Liver (tissue), 3 donors: ENCODE measurements at regions not wholly inside any gene's neighbourhood (a gene's known extent, or its start where the extent isn't known, plus 50 kb on each side); places are given as distances from the start of the nearest gene placed in this dataset.

ENCODE experiments used
- HNF4A ChIP-seq, 2 donors: conservative IDR thresholded peaks; 2 replicates each; pipeline ENCODE4 v1.6.1; 2016; ENCODE audit warnings: antibody characterized with exemption in 2 of 2, mild to moderate bottlenecking in 2 of 2
- JUND ChIP-seq, 2 donors: IDR thresholded peaks; 2 replicates each; pipeline ENCODE4 v1.6.1; 2016; ENCODE audit warnings: antibody characterized with exemption in 2 of 2
- RAD21 ChIP-seq, 2 donors: IDR thresholded peaks; 2 replicates each; pipeline ENCODE4 v1.6.1; 2016; ENCODE audit warnings: antibody characterized with exemption in 2 of 2, mild to moderate bottlenecking in 2 of 2
- SP1 ChIP-seq: IDR thresholded peaks from 2 replicates; pipeline ENCODE4 v1.6.1; 2018; ENCODE audit warnings: antibody characterized with exemption, mild to moderate bottlenecking
- TF ChIP-seq, protein P1 (sequence below): IDR thresholded peaks from 2 replicates; pipeline ENCODE4 v1.6.1; 2016; ENCODE audit warnings: antibody characterized with exemption
- TF ChIP-seq, protein P2 (sequence below): fragments of 150-350 bp; IDR thresholded peaks from 2 replicates; pipeline ENCODE4 v1.5.1; 2017; ENCODE audit warnings: improper control_type of control experiment, low read depth, low read length; ENCODE audit not compliant: missing input control
- TF ChIP-seq, protein P3 (sequence below): IDR thresholded peaks from 2 replicates; pipeline ENCODE4 v1.6.1; 2016; ENCODE audit warnings: antibody characterized with exemption
- donor health status: healthy.
- donor health status: healthy.

DNA sequence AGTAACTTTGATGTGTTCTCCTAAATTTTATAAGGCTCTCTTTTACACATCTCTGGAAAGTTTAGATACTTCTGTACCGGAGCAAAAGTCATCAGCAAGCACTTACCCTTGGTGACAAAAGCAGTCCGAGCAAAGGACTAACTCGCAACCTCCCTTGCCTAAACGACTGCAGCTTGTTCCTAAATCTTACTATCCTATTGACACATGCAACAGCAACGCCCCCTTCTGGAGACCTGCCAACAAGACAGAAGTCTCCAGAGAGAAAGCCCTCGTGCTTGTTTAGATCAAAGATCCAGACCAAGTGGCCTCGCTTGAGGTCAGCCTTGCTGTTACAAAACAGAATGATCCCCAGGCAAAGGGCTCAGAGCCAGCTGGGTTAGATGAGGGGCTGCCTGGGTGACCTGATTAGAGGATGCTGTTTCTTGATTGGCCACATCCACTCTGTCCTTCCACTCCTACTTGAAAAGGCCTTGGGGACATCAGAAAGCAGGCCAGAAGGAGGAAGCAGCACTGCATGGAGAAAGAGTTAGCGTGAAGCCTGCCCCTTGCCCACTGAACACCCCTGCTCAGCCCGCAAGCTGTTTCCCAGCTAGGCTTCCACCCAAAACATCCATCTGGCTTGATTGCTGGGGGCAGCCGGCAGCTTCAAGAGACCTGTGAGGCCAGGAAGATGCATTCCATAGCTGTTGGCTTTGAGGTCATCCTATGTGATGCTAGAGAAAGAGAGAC lies 94.3 kb downstream of the HNRNPLL start:
- TF ChIP-seq, protein P1, sequence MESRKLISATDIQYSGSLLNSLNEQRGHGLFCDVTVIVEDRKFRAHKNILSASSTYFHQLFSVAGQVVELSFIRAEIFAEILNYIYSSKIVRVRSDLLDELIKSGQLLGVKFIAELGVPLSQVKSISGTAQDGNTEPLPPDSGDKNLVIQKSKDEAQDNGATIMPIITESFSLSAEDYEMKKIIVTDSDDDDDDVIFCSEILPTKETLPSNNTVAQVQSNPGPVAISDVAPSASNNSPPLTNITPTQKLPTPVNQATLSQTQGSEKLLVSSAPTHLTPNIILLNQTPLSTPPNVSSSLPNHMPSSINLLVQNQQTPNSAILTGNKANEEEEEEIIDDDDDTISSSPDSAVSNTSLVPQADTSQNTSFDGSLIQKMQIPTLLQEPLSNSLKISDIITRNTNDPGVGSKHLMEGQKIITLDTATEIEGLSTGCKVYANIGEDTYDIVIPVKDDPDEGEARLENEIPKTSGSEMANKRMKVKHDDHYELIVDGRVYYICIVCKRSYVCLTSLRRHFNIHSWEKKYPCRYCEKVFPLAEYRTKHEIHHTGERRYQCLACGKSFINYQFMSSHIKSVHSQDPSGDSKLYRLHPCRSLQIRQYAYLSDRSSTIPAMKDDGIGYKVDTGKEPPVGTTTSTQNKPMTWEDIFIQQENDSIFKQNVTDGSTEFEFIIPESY = no peak
- TF ChIP-seq, protein P2, sequence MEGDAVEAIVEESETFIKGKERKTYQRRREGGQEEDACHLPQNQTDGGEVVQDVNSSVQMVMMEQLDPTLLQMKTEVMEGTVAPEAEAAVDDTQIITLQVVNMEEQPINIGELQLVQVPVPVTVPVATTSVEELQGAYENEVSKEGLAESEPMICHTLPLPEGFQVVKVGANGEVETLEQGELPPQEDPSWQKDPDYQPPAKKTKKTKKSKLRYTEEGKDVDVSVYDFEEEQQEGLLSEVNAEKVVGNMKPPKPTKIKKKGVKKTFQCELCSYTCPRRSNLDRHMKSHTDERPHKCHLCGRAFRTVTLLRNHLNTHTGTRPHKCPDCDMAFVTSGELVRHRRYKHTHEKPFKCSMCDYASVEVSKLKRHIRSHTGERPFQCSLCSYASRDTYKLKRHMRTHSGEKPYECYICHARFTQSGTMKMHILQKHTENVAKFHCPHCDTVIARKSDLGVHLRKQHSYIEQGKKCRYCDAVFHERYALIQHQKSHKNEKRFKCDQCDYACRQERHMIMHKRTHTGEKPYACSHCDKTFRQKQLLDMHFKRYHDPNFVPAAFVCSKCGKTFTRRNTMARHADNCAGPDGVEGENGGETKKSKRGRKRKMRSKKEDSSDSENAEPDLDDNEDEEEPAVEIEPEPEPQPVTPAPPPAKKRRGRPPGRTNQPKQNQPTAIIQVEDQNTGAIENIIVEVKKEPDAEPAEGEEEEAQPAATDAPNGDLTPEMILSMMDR = peak; percentile 31
- TF ChIP-seq, protein P3, sequence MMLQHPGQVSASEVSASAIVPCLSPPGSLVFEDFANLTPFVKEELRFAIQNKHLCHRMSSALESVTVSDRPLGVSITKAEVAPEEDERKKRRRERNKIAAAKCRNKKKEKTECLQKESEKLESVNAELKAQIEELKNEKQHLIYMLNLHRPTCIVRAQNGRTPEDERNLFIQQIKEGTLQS = no peak
- no peak for TF ChIP-seq SP1
- TF ChIP-seq JUND (IDR thresholded peaks at IDR 0.05) = no peak
- peak in 1 of 2 donors; percentile 30 for TF ChIP-seq HNF4A (conservative IDR thresholded peaks at IDR 0.05)
- TF ChIP-seq RAD21 (IDR thresholded peaks at IDR 0.05) = peak; percentile 74 to 80
